ENCODE measurements at regions not wholly inside any gene's neighbourhood (a gene's known extent, or its start where the extent isn't known, plus 50 kb on each side); places are given as distances from the start of the nearest gene placed in this dataset.
A peak's percentile ranks its signal among the peaks of the same experiment; 100 is the strongest.

GRCh38 chr2:40658941-40659340 is 207.1 kb upstream of the SLC8A1 start:
- Histone ChIP-seq H2AFZ (ENCODE audit: insufficient read depth, low read depth, low read length, poor library complexity, severe bottlenecking) (no peak overlapping the region), H3K9ac (ENCODE audit: insufficient read depth, low read length, poor library complexity, severe bottlenecking) (no peak overlapping the region), H3K27me3 (ENCODE audit: control insufficient read depth in 2 of 2, insufficient read depth in 2 of 2, low read length in 2 of 2) (no peaks in the 10 kb centered on the region), H3K9me3 (replicated peaks in 1 of 2; ENCODE audit: control insufficient read depth in 1 of 2, insufficient read depth in 1 of 2, low read length in 2 of 2) (no peaks in the 10 kb centered on the region), H3K36me3 (replicated peaks in 1 of 2; ENCODE audit: control insufficient read depth in 1 of 2, insufficient read depth in 2 of 2, low read length in 2 of 2) (no peaks in the 10 kb centered on the region), H3K4me1 (ENCODE audit: control insufficient read depth in 1 of 2, insufficient read depth in 2 of 2, low read length in 2 of 2) (no peaks in the 10 kb centered on the region), H3K27ac (ENCODE audit: low read depth in 1 of 2, low read length in 2 of 2) (no peak overlapping the region), H4K20me1 (ENCODE audit: insufficient read depth, low read length) (no peaks in the 10 kb centered on the region), H3K4me2 (replicated peaks; ENCODE audit: extremely low read depth, low read length, poor library complexity, severe bottlenecking) (no peak overlapping the region), H3K79me2 (ENCODE audit: insufficient read depth, low read length) (no peaks in the 10 kb centered on the region), H3K4me3 (replicated peaks in 1 of 3; ENCODE audit: low read depth in 2 of 3, low read length in 3 of 3) (no peak overlapping the region)
- Mint-ChIP-seq H3K36me3 (no peaks in the 10 kb centered on the region), H3K27me3 (ENCODE audit: low read depth in 3 of 3) (peaks cover 0 to 4% (median 1%) of the 10 kb centered on the region in 3 donors), H3K9me3 (no peaks in the 10 kb centered on the region), H3K4me1 (no peaks in the 10 kb centered on the region), H3K27ac (no peak overlapping the region), H3K4me3 (no peak overlapping the region)
- intact Hi-C loops (cut with micrococcal nuclease), result no loop called here
- TF ChIP-seq CTCF (IDR thresholded peaks at IDR 0.05), result no peak
- no CpG with 5 or more reads among the region's 1 CpG for WGBS (ENCODE audit: insufficient coverage)
- DNase-seq, result no peak

GRCh38 chr2:40665493-40666232 is 213.8 kb upstream of the SLC8A1 start:
- Mint-ChIP-seq H3K4me1 (peaks cover 19% of the 10 kb centered on the region), H3K27me3 (ENCODE audit: low read depth in 3 of 3) (peaks cover 0 to 3% (median 0%) of the 10 kb centered on the region in 3 donors), H3K36me3 (no peaks in the 10 kb centered on the region), H3K9me3 (no peaks in the 10 kb centered on the region), H3K27ac (peak overlapping the region in 1 of 7 donors; percentile 18), H3K4me3 (no peak overlapping the region)
- Histone ChIP-seq H3K79me2 (ENCODE audit: insufficient read depth, low read length) (no peaks in the 10 kb centered on the region), H4K20me1 (ENCODE audit: insufficient read depth, low read length) (no peaks in the 10 kb centered on the region), H3K4me2 (replicated peaks; ENCODE audit: extremely low read depth, low read length, poor library complexity, severe bottlenecking) (no peak overlapping the region), H3K9ac (ENCODE audit: insufficient read depth, low read length, poor library complexity, severe bottlenecking) (no peak overlapping the region), H3K4me1 (ENCODE audit: control insufficient read depth in 1 of 2, insufficient read depth in 2 of 2, low read length in 2 of 2) (peaks cover 10 to 16% of the 10 kb centered on the region in 2 donors), H3K9me3 (replicated peaks in 1 of 2; ENCODE audit: control insufficient read depth in 1 of 2, insufficient read depth in 1 of 2, low read length in 2 of 2) (no peaks in the 10 kb centered on the region), H3K36me3 (replicated peaks in 1 of 2; ENCODE audit: control insufficient read depth in 1 of 2, insufficient read depth in 2 of 2, low read length in 2 of 2) (no peaks in the 10 kb centered on the region), H3K4me3 (replicated peaks in 1 of 3; ENCODE audit: low read depth in 2 of 3, low read length in 3 of 3) (no peak overlapping the region), H2AFZ (ENCODE audit: insufficient read depth, low read depth, low read length, poor library complexity, severe bottlenecking) (no peak overlapping the region), H3K27ac (ENCODE audit: low read depth in 1 of 2, low read length in 2 of 2) (no peak overlapping the region), H3K27me3 (ENCODE audit: control insufficient read depth in 2 of 2, insufficient read depth in 2 of 2, low read length in 2 of 2) (no peaks in the 10 kb centered on the region)
- peak in 1 of 3 donors; percentile 4 for DNase-seq
- no peak for TF ChIP-seq CTCF (IDR thresholded peaks at IDR 0.05)
- WGBS (ENCODE audit: insufficient coverage), result no CpG with 5 or more reads among the region's 3 CpGs
- intact Hi-C loops (cut with micrococcal nuclease), result no loop called here
